ENCODE measurements at regions not wholly inside any gene's neighbourhood (a gene's known extent, or its start where the extent isn't known, plus 50 kb on each side); places are given as distances from the start of the nearest gene placed in this dataset.

DNA sequence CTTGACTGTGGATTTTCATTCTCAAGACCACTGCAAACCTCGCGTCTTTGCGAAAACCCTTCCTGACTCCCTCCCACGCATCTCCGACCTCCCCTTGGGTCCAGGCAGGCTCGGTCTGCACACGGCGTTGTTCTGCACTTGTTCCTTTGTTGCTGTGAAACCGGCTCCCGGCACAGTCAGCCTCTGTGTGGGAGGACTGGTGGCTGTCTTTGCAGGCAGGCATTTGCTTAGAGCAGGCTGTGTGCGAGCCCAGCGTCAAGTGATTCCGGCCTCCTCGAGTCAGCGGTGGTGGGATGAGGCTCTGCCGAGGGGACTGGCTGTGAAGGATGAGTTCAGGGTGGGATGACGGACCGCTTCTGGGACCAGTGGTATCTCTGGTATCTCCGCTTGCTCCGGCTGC lies 102.6 kb upstream of the ROPN1 start:
- Histone ChIP-seq H3K4me1 (replicated peaks in 1 of 4; ENCODE audit: control insufficient read depth in 3 of 4, insufficient read depth in 4 of 4, low read length in 3 of 4) (no peaks in the 10 kb centered on the region; a peak in 1 of 7 replicates), H3K9ac (replicated peaks in 1 of 4; ENCODE audit: extremely low read depth in 1 of 4, low read depth in 3 of 4, low read length in 3 of 4) (no peak overlapping the region), H2AFZ (ENCODE audit: low read length) (no peak overlapping the region), H4K8ac (ENCODE audit: extremely low read depth, insufficient read depth, low read length) (peak overlapping the region; percentile 38; the same call in 1 of the 2 replicates), H3K27me3 (replicated peaks in 1 of 4; ENCODE audit: control insufficient read depth in 3 of 4, extremely low read depth in 1 of 4, insufficient read depth in 3 of 4, low read length in 3 of 4) (no peaks in the 10 kb centered on the region), H3K18ac (ENCODE audit: extremely low read depth, low read length) (no peak overlapping the region), H4K20me1 (replicated peaks in 1 of 2; ENCODE audit: control insufficient read depth in 1 of 2, insufficient read depth in 2 of 2, low read length in 2 of 2) (no peaks in the 10 kb centered on the region), H3K23ac (ENCODE audit: insufficient read length) (no peak overlapping the region), H3K79me2 (ENCODE audit: control insufficient read depth in 1 of 2, insufficient read depth in 2 of 2, low read length in 2 of 2) (no peaks in the 10 kb centered on the region), H3K79me1 (ENCODE audit: low read depth, low read length) (no peaks in the 10 kb centered on the region), H2AK5ac (ENCODE audit: low read depth, low read length) (no peak overlapping the region; the same call in 1 of the 2 replicates), H3K23me2 (ENCODE audit: low read depth, low read length) (no peaks in the 10 kb centered on the region), H2BK5ac (ENCODE audit: low read depth, low read length) (no peak overlapping the region), H3K4me2 (ENCODE audit: insufficient read depth in 1 of 2, low read depth in 2 of 2, low read length in 2 of 2) (no peak overlapping the region), H3K14ac (ENCODE audit: insufficient read length) (no peak overlapping the region), H2BK12ac (ENCODE audit: low read depth, low read length) (no peak overlapping the region), H2BK120ac (replicated peaks; ENCODE audit: low read depth, low read length) (no peak overlapping the region), H2BK15ac (ENCODE audit: low read length) (no peak overlapping the region), H3K4ac (replicated peaks; ENCODE audit: insufficient read length, low read depth, low read length) (no peak overlapping the region), H3K9me3 (ENCODE audit: insufficient read depth in 2 of 2, low read depth in 1 of 2, low read length in 1 of 2) (no peaks in the 10 kb centered on the region), H3K56ac (replicated peaks; ENCODE audit: insufficient read length, low read depth, low read length) (no peak overlapping the region), H2BK20ac (ENCODE audit: low read length) (no peak overlapping the region), H3K36me3 (ENCODE audit: control insufficient read depth in 2 of 4, insufficient read depth in 4 of 4, low read length in 3 of 4) (no peaks in the 10 kb centered on the region), H3K4me3 (ENCODE audit: extremely low read depth in 1 of 4, insufficient read depth in 2 of 4, low read depth in 3 of 4, low read length in 4 of 4) (no peak overlapping the region), H4K5ac (ENCODE audit: insufficient read length, low read depth, low read length) (no peak overlapping the region), H4K91ac (replicated peaks; ENCODE audit: insufficient read length, low read length) (no peak overlapping the region), H3K27ac (ENCODE audit: low read depth, low read length) (no peak overlapping the region)
- POLR2A ChIA-PET (ENCODE audit: partially characterized antibody), result interaction anchor here (0.6 kb wide), 1 partner anchor 94 kb away, joined by 3 read pairs; no protein-coding TSS in a partner anchor
- FAIRE-seq (no peak), DNase-seq (ENCODE audit: low read depth in 1 of 2, low spot score in 2 of 2) (no peak)
- CTCF ChIA-PET (ENCODE audit: partially characterized antibody), result interaction anchor here (1.2 to 1.6 kb wide), 2 partner anchors 15 to 175 kb away, joined by 3 to 5 read pairs; no protein-coding TSS in a partner anchor
- WGBS, 2 experiments (ENCODE audit: extremely low coverage in 1 of 2, insufficient coverage in 1 of 2, insufficient read length in 1 of 2, insufficient replicate concordance in 2 of 2, low coverage in 1 of 2, low lambda C conversion rate in 2 of 2, missing lambda C conversion rate in 1 of 2), result 93% methylated on average over 20 of the region's 20 CpGs; no CpG with 5 or more reads in 1 of the 2 experiments
- TF ChIP-seq, protein P1, sequence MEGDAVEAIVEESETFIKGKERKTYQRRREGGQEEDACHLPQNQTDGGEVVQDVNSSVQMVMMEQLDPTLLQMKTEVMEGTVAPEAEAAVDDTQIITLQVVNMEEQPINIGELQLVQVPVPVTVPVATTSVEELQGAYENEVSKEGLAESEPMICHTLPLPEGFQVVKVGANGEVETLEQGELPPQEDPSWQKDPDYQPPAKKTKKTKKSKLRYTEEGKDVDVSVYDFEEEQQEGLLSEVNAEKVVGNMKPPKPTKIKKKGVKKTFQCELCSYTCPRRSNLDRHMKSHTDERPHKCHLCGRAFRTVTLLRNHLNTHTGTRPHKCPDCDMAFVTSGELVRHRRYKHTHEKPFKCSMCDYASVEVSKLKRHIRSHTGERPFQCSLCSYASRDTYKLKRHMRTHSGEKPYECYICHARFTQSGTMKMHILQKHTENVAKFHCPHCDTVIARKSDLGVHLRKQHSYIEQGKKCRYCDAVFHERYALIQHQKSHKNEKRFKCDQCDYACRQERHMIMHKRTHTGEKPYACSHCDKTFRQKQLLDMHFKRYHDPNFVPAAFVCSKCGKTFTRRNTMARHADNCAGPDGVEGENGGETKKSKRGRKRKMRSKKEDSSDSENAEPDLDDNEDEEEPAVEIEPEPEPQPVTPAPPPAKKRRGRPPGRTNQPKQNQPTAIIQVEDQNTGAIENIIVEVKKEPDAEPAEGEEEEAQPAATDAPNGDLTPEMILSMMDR (IDR thresholded peaks at IDR 0.05; ENCODE audit: control extremely low read depth in 1 of 3, insufficient read depth in 1 of 3, low read depth in 1 of 3, low read length in 3 of 3), result no peak
- no peak for TF ChIP-seq TBP (IDR thresholded peaks at IDR 0.05; ENCODE audit: low read depth, low read length)
- no peak for TF ChIP-seq JUN (IDR thresholded peaks at IDR 0.05; ENCODE audit: low read depth, low read length)
- TF ChIP-seq, protein P2, sequence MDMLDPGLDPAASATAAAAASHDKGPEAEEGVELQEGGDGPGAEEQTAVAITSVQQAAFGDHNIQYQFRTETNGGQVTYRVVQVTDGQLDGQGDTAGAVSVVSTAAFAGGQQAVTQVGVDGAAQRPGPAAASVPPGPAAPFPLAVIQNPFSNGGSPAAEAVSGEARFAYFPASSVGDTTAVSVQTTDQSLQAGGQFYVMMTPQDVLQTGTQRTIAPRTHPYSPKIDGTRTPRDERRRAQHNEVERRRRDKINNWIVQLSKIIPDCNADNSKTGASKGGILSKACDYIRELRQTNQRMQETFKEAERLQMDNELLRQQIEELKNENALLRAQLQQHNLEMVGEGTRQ (IDR thresholded peaks at IDR 0.05; ENCODE audit: low read length), result no peak
- no peak for TF ChIP-seq NRF1 (IDR thresholded peaks at IDR 0.05; ENCODE audit: low read depth, low read length)
- no peak for TF ChIP-seq CEBPB (IDR thresholded peaks at IDR 0.05; ENCODE audit: low read depth, low read length)
- no peak for TF ChIP-seq EGR1 (IDR thresholded peaks at IDR 0.05; ENCODE audit: borderline replicate concordance, low read depth, low read length)
- no peak for TF ChIP-seq CHD2 (IDR thresholded peaks at IDR 0.05; ENCODE audit: low read length)
- TF ChIP-seq BCL11A (IDR thresholded peaks at IDR 0.05; ENCODE audit: low read depth in 2 of 2, low read length in 2 of 2), result no peak
- no peak for TF ChIP-seq CBX5 (IDR thresholded peaks at IDR 0.05; ENCODE audit: low read depth, low read length)
